Stimulated activated CD8-positive, alpha-beta memory T cell treated with anti-CD3 and anti-CD28 coated beads, Interleukin-7, amount 100 ng/mL, for 48 hours (primary cell): ENCODE measurements at regions not wholly inside any gene's neighbourhood (a gene's known extent, or its start where the extent isn't known, plus 50 kb on each side); places are given as distances from the start of the nearest gene placed in this dataset.
"Not testable (repeated sequence)": the region's sequence is repeated elsewhere in the genome, so short reads cannot be mapped to it uniquely, and the experiment has no call there.

Experiments
- DNase-seq, 2 donors: peaks; one replicate each; pipeline ENCODE4 v3.0.0-alpha.2; 2020; ENCODE audit warnings: low read depth in 1 of 2; ENCODE audit errors: extremely low read depth in 1 of 2

DNA sequence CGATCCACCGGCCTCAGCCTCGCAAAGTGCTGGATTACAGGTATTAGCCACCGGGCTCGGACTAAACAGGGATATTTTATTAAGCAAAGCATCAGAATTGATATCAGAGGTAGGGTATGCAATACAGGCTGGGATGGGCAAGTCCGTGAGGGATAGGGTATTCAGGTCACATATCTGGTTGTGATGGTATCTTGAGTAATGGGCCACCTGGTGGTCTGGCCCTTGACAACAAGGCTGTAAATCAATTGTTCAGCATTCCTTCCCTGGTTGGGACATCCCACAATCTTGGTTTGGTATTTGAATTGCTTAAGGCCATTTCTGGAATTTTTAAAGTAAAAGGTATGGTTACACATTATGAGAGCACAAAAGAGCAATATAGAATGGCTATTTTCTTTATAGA is 1588.0 kb downstream of the SLITRK1 start:
- DNase-seq = no peak

GRCh38 chr13:82292334-82292733 is 1589.9 kb downstream of the SLITRK1 start:
- no peak for DNase-seq

GRCh38 chr13:82291852-82292251 is 1590.4 kb downstream of the SLITRK1 start:
- no peak for DNase-seq

GRCh38 chr13:82275644-82276043 is 1606.6 kb downstream of the SLITRK1 start:
- DNase-seq = no peak

DNA sequence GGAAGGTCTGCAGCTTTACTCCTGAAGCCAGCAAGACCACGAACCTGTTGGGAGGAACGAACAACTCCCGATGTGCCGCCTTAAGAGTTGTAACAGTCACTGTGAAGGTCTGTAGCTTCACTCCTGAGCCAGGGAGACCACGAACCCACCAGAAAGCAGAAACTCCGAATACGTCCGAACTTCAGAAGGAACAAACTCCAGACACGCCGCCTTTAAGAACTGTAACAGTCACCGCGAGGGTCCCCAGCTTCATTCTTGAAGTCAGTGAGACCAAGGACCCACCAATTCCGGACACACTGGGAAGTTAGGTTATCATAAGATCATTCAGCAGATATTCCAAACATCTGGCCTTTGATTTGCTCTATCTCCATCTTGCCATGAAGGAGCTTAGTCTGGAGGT is 1623.0 kb downstream of the SLITRK1 start:
- DNase-seq = no peak

- DNase-seq = no peak
These were observed 1624.3 kb downstream of the SLITRK1 start for GRCh38 chr13:82257790-82258507.

DNA sequence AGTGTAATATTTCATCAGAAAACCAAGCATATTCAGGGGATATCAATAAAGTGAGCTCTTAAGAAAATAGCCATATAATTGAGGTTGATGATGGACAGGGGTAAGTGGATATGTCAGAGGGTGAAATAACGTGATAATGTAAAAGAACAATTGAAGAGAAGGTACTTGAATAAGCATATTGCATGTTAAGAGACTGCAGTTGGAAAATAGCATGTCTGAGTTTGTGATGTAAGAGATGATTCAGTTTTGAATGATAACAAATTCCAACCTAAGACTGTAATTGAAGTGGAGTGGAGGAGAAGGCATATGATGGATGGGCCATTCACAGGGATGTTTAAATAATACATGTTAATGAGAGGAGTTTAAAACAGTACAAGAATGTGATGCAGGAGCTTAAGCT is 1633.5 kb downstream of the SLITRK1 start:
- DNase-seq = no peak

DNA sequence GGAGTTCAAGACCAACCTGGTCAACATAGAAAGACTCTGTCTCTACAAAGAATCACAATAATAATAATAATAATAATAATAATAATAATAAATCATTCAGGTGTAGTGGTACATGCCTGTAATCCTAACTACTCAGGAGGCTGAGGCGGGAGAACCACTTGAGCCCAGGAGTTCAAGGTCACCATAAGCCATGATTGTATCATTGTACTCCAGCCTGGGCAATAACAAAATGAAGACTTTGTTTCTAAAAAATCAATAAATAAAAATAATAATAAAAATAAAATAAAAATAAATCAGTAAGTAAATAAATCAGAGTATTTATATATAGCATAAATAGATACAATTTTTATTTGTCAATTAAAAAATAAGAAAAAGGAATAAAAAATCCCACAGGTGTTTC is 1636.4 kb downstream of the SLITRK1 start:
- no peak for DNase-seq

DNA sequence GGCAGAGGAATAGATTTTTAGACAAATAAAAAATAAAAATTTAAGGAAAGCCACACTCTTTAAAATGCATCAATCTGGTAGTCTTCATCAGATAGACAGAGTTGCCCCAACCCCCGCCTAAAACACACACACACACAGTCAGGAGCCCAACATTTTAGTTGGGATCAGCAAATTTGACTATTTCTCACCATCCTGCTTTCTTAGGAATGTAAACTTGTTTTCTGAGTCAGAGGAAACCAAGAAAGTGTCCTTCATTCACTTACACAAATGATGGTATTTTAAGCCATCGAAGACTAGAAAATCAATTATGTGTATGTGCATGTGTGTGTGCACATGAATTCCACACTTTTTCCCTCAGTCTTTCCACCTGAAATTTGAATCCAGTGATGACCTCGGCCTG is 1657.5 kb downstream of the SLITRK1 start:
- DNase-seq = no peak

DNA sequence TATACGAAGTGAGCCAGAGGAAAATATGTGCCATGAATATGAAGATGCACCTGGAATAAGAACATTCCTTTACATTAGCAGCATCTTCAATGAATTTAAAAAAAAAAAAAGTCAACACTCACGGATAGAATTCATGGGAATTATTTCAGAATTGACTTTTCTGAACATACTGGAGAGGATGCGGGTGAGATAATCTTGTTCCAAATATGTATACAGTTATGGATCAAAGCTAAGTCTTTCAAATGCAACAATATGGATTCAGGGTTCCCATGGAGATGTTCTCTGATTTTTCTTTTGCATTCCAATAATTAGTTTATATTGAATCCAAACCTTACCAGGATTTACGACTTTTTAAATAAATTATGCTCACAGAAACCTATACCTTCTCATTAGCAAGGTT is 1660.7 kb downstream of the SLITRK1 start:
- DNase-seq = no peak

DNA sequence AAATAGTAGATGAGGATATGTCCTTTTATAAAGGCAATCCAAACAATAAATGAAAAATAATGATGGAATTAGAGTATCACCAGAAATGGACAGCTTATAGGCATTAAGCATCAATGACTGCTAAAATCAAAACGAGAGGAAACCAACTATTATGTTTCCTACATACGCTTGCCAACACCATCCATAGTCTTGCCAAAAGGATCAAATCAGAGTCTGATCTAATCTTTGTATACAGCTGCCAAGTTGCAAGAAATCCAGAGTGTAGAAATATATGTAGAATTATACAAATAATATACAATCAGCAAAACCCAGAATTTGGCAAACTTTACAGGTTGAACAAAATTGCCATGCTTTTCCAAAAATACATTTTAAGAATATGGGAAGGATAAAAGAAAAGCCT is 1661.6 kb downstream of the SLITRK1 start:
- DNase-seq = no peak

DNA sequence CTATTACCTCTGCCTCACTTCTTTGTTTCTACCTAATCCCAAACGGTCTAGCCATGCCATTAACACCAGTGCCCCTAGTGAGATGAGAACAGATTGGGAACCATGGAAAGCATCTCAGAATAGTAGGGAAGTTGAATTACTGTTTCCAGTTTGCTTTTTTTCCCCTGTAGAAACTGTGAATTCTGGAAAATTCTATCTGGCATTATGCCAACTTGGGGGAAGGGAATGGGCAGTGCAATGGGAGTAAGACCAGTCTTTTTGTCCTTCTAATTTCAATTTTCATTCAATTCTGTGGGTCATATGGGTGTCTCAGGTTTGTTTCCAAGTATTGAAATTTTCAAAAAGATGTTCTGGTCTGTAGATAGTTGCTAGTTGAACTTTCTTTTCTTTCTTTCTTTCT is 1666.1 kb downstream of the SLITRK1 start:
- DNase-seq = no peak

DNA sequence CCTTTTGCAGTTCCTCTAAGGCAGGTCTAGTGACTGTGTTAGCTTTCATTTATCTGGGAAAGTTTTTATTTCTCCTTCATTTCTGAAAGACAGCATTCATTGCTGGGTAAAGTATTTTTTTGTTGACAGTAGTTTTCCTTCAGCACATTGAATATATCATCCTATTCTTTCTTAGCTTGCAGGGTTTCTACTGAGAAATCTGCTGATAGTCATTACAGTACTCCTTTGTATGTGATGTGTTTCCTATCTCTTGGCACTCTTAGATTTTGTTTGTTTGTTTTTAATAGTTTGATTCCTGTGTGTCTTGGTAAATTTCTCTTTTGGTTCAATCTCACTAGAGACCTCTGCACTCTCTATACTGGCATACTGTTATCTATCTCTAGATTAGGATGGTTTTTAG is 1667.9 kb downstream of the SLITRK1 start:
- DNase-seq = no peak

GRCh38 chr13:82206241-82206640 is 1676.0 kb downstream of the SLITRK1 start:
- DNase-seq = no peak

GRCh38 chr13:82202398-82202797 is 1679.9 kb downstream of the SLITRK1 start:
- DNase-seq = no peak

DNA sequence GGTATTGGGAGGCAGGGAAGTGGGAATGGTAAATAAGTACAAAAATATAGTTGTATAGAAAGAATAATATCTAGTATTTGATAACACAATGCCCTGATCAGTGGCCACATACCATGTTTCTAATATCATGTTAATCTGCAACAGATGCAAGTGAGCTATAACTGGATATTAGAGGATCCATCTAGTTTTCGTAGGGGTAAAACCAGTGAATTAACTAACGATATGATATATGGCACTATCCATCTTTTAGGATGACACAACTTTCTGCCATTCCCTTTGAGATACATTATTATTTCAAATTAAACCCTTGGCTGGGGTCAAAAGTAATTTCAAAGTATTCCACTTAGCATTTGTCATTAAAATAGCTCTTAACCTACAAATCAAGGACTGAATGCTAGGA is 1686.2 kb downstream of the SLITRK1 start:
- no peak for DNase-seq

DNA sequence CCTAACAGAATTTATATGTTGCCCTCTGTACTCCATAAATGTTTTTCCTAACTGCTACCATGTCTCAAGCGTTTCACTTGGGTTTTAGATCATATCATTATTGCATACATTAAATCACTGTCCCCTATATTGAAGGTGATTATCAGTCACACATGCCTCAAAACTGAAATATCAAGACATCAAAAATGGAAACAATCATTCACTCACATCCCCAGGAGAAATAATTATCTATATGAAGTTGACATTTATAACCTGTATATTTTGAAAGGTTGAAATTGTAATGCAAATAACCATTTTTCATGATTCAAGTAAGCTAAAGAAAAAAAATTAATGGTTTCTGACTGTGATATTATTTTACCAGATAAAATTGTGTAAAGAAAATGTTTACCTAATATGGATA is 1695.0 kb downstream of the SLITRK1 start:
- DNase-seq = no peak

- no peak for DNase-seq
These were observed 1705.5 kb downstream of the SLITRK1 start for GRCh38 chr13:82176751-82177150.

DNA sequence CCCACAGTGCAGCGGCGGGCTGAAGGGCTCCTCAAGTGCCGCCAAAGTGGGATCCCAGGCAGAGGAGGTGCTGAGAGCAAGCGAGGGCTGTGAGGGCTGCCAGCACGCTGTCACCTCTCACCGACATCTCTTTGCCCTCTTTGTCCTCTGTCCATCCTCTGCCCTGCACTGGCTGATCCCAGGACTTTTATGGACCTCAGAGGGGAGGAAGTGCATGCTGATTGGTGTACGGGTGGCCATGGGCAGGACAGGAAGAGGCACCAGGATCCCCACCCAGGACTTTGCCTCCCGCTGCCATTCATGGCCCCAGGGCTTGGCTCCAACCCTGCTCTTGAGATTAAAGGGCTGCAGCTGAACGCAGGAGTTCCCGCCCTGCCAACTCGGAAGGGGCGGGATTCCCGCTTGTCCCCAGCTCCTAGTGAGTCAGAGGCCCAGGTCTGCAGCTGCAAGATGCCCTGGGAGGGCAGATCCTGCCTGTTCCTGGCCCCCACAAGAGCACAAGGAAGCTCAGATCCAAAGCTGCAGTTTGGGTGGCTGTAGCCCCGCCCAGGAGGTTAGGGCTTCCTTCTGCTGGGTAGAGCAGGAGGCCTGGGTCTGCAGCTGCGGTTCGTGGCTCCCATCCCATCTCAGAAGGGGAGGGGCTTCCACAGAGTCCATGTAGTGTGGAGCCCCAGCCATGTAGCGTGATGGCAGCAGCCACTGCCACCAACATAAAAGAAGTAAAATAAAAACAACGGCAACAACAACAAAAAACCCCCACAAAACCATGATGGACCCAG is 1716.7 kb downstream of the SLITRK1 start:
- no peak for DNase-seq

GRCh38 chr13:82164780-82165395 is 1717.4 kb downstream of the SLITRK1 start:
- DNase-seq = not testable (repeated sequence)

DNA sequence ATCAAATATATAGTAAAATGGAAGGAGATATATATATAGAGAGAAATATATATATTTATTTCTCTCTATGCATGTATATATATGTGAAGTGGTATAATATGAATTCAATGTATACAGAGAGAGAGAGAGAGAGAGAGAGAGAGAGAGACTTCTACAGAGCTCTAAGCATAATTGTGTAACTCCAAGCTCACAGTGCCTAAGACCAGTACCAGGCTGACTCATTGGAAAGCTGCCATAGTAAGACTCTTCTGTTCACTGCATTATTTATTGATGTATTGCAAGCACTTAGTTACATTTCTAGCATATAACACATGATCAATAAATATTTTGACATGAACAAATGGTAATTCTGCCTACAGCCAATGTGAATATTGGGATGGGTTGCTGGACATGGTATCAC is 1734.7 kb downstream of the SLITRK1 start:
- no peak for DNase-seq

DNA sequence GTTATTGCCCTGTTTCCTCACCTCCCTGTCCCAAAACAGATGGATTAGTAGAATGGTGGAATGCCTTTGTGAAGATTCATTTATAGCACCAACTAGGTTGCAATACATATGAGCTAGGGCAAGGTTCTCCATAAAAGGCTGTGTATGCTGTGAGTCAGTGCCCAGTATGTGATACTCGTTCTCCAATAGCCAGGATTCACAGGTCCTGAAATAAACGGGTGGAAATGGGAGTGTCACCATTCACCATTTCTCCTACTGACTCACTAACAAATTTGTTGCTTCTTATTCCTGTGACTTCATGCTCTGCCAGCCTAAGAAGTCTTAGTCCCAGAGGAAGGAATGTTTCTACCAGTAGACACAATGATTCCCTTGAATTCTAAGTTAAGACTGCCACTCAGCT is 1745.4 kb downstream of the SLITRK1 start:
- DNase-seq = no peak
